ENCODE measurements at regions not wholly inside any gene's neighbourhood (a gene's known extent, or its start where the extent isn't known, plus 50 kb on each side); places are given as distances from the start of the nearest gene placed in this dataset.

GRCh38 chr5:91469517-91470165 lies 86.5 kb upstream of the ARRDC3 start:
- Histone ChIP-seq H2AFZ (ENCODE audit: insufficient read depth, low read depth, low read length, poor library complexity, severe bottlenecking) (no peak overlapping the region), H3K4me2 (replicated peaks; ENCODE audit: low read depth, low read length, poor library complexity, severe bottlenecking) (no peak overlapping the region), H3K36me3 (replicated peaks in 1 of 2; ENCODE audit: control extremely low read depth in 1 of 2, control insufficient read depth in 1 of 2, extremely low read depth in 1 of 2, insufficient read depth in 2 of 2, low read length in 1 of 2) (no peaks in the 10 kb centered on the region), H3K27me3 (replicated peaks in 1 of 4; ENCODE audit: control extremely low read depth in 1 of 4, control insufficient read depth in 3 of 4, insufficient read depth in 4 of 4, low read length in 3 of 4) (no peaks in the 10 kb centered on the region), H3K4me3 (ENCODE audit: control extremely low read depth in 1 of 5, extremely low read depth in 1 of 5, insufficient read depth in 1 of 5, low read depth in 2 of 5, low read length in 4 of 5) (no peak overlapping the region), H3K9ac (ENCODE audit: low read length) (no peak overlapping the region), H3K4me1 (ENCODE audit: control insufficient read depth in 2 of 2, insufficient read depth in 2 of 2, low read length in 2 of 2) (no peaks in the 10 kb centered on the region), H3K27ac (ENCODE audit: low read length in 2 of 2) (no peak overlapping the region), H4K20me1 (ENCODE audit: control insufficient read depth, insufficient read depth, low read length, poor library complexity, severe bottlenecking) (no peaks in the 10 kb centered on the region), H3K79me2 (ENCODE audit: control insufficient read depth, insufficient read depth, low read length) (no peaks in the 10 kb centered on the region), H3K9me3 (ENCODE audit: control extremely low read depth in 1 of 3, control insufficient read depth in 2 of 3, insufficient read depth in 1 of 3, low read length in 2 of 3) (no peaks in the 10 kb centered on the region)
- TF ChIP-seq CTCF (IDR thresholded peaks at IDR 0.05) (no peak), EZH2 (IDR thresholded peaks at IDR 0.05; ENCODE audit: borderline replicate concordance, insufficient read depth, low read depth, low read length, poor library complexity, severe bottlenecking) (no peak)
- Mint-ChIP-seq H3K4me3 (no peak overlapping the region), H3K27me3 (peaks cover 9% of the 10 kb centered on the region), H3K27ac (no peak overlapping the region), H3K4me1 (no peaks in the 10 kb centered on the region), H3K9me3 (ENCODE audit: insufficient read depth) (peaks cover 9% of the 10 kb centered on the region)
- intact Hi-C loops (cut with micrococcal nuclease) = no loop called here
- CTCF ChIA-PET = no interaction called here
- ATAC-seq (ENCODE audit: low read depth) = no peak
- DNase-seq = no peak
- POLR2A ChIA-PET = no interaction called here
- 23% methylated on average over 4 of the region's 10 CpGs for WGBS (ENCODE audit: insufficient coverage)

GRCh38 chr5:91468651-91469422 lies 85.7 kb upstream of the ARRDC3 start:
- H3K36me3 ChIP-seq (replicated peaks in 1 of 2; ENCODE audit: control extremely low read depth in 1 of 2, control insufficient read depth in 1 of 2, extremely low read depth in 1 of 2, insufficient read depth in 2 of 2, low read length in 1 of 2) = no peaks in the 10 kb centered on the region
- no peak for TF ChIP-seq EZH2 (IDR thresholded peaks at IDR 0.05; ENCODE audit: borderline replicate concordance, insufficient read depth, low read depth, low read length, poor library complexity, severe bottlenecking)
- TF ChIP-seq CTCF (IDR thresholded peaks at IDR 0.05) = no peak
- no peak overlapping the region for H3K4me3 ChIP-seq (ENCODE audit: control extremely low read depth in 1 of 5, extremely low read depth in 1 of 5, insufficient read depth in 1 of 5, low read depth in 2 of 5, low read length in 4 of 5)
- Mint-ChIP-seq H3K4me1 (no peaks in the 10 kb centered on the region), H3K27ac (no peak overlapping the region), H3K27me3 (peaks cover 9% of the 10 kb centered on the region), H3K4me3 (no peak overlapping the region), H3K9me3 (ENCODE audit: insufficient read depth) (peaks cover 9% of the 10 kb centered on the region)
- H3K27ac ChIP-seq (ENCODE audit: low read length in 2 of 2) = no peak overlapping the region
- no peaks in the 10 kb centered on the region for H3K4me1 ChIP-seq (ENCODE audit: control insufficient read depth in 2 of 2, insufficient read depth in 2 of 2, low read length in 2 of 2)
- no peaks in the 10 kb centered on the region for H3K27me3 ChIP-seq (replicated peaks in 1 of 4; ENCODE audit: control extremely low read depth in 1 of 4, control insufficient read depth in 3 of 4, insufficient read depth in 4 of 4, low read length in 3 of 4)
- H3K9me3 ChIP-seq (ENCODE audit: control extremely low read depth in 1 of 3, control insufficient read depth in 2 of 3, insufficient read depth in 1 of 3, low read length in 2 of 3) = no peaks in the 10 kb centered on the region
- 21% methylated on average over 6 of the region's 7 CpGs for WGBS (ENCODE audit: insufficient coverage)
- DNase-seq (no peak), ATAC-seq (ENCODE audit: low read depth) (no peak)
- ChIA-PET CTCF (no interaction called here), POLR2A (no interaction called here)
- intact Hi-C loops (cut with micrococcal nuclease) = no loop called here
- H3K4me2 ChIP-seq (replicated peaks; ENCODE audit: low read depth, low read length, poor library complexity, severe bottlenecking) = no peak overlapping the region
- no peaks in the 10 kb centered on the region for H3K79me2 ChIP-seq (ENCODE audit: control insufficient read depth, insufficient read depth, low read length)
- no peaks in the 10 kb centered on the region for H4K20me1 ChIP-seq (ENCODE audit: control insufficient read depth, insufficient read depth, low read length, poor library complexity, severe bottlenecking)
- no peak overlapping the region for H2AFZ ChIP-seq (ENCODE audit: insufficient read depth, low read depth, low read length, poor library complexity, severe bottlenecking)
- H3K9ac ChIP-seq (ENCODE audit: low read length) = no peak overlapping the region

Data from B cell (primary cell).